Astrocyte (in vitro differentiated cells and primary cell): ENCODE measurements at regions not wholly inside any gene's neighbourhood (a gene's known extent, or its start where the extent isn't known, plus 50 kb on each side); places are given as distances from the start of the nearest gene placed in this dataset.

Experiments used
- DNase-seq: peaks from one replicate; pipeline ENCODE4 v3.0.0-alpha.2; 2010; ENCODE audit warnings: low read depth
- FAIRE-seq: peaks from 2 replicates; lab custom pipeline; 2011; peaks lifted over from hg19 to GRCh38; lab: Jason Lieb, UNC
- H2AFZ ChIP-seq: 2 replicates; pipeline ENCODE4 v1.6.0; 2012; ENCODE audit warnings: low read depth, low read length, inconsistent platforms
- H3K27ac ChIP-seq: 2 replicates; pipeline ENCODE4 v1.5.1; 2011; ENCODE audit warnings: low read depth, low read length, inconsistent platforms
- H3K27me3 ChIP-seq: 2 replicates; pipeline ENCODE4 v1.6.0; 2011; ENCODE audit warnings: low read length, inconsistent platforms; ENCODE audit not compliant: insufficient read depth
- H3K36me3 ChIP-seq: 2 replicates; pipeline ENCODE4 v1.5.1; 2011; ENCODE audit warnings: low read length, inconsistent platforms; ENCODE audit not compliant: insufficient read depth
- H3K4me1 ChIP-seq: 2 replicates; pipeline ENCODE4 v1.5.1; 2011; ENCODE audit warnings: low read length, inconsistent platforms; ENCODE audit not compliant: insufficient read depth
- H3K4me2 ChIP-seq: 2 replicates; pipeline ENCODE4 v1.6.0; 2012; ENCODE audit warnings: low read length, inconsistent platforms
- H3K4me3 ChIP-seq: 2 replicates; pipeline ENCODE4 v1.5.1; 2011; ENCODE audit warnings: low read depth, mild to moderate bottlenecking, low read length, inconsistent platforms; ENCODE audit not compliant: insufficient read depth
- H3K79me2 ChIP-seq: 2 replicates; pipeline ENCODE4 v1.6.0; 2012; ENCODE audit warnings: mild to moderate bottlenecking, low read length, inconsistent platforms; ENCODE audit not compliant: insufficient read depth
- H3K9ac ChIP-seq: 2 replicates; pipeline ENCODE4 v1.6.0; 2012; ENCODE audit warnings: mild to moderate bottlenecking, low read length, inconsistent platforms
- H3K9me3 ChIP-seq: 2 replicates; pipeline ENCODE4 v1.5.1; 2012; ENCODE audit warnings: low read depth, mild to moderate bottlenecking, low read length, inconsistent platforms; ENCODE audit not compliant: insufficient read depth
- H4K20me1 ChIP-seq: 2 replicates; pipeline ENCODE4 v1.6.0; 2012; ENCODE audit warnings: low read length, inconsistent platforms; ENCODE audit not compliant: insufficient read depth
- H3K27ac Mint-ChIP-seq: one replicate; pipeline ENCODE4 v1.8.0; 2021; ENCODE audit warnings: mild to moderate bottlenecking, mixed read lengths; ENCODE audit not compliant: unreplicated experiment
- H3K27me3 Mint-ChIP-seq: one replicate; pipeline ENCODE4 v1.8.0; 2021; ENCODE audit warnings: low read depth, mixed read lengths; ENCODE audit not compliant: unreplicated experiment
- H3K36me3 Mint-ChIP-seq: one replicate; pipeline ENCODE4 v1.8.0; 2021; ENCODE audit warnings: low read depth, mixed read lengths; ENCODE audit not compliant: unreplicated experiment
- H3K4me1 Mint-ChIP-seq: one replicate; pipeline ENCODE4 v1.8.0; 2021; ENCODE audit warnings: low read depth, mixed read lengths; ENCODE audit not compliant: unreplicated experiment
- H3K4me3 Mint-ChIP-seq: one replicate; pipeline ENCODE4 v1.8.0; 2021; ENCODE audit warnings: mild to moderate bottlenecking, moderate library complexity, mixed read lengths; ENCODE audit not compliant: unreplicated experiment
- H3K9me3 Mint-ChIP-seq: one replicate; pipeline ENCODE4 v1.8.0; 2021; ENCODE audit warnings: mild to moderate bottlenecking, mixed read lengths; ENCODE audit not compliant: unreplicated experiment
- EZH2 ChIP-seq: IDR thresholded peaks from 2 replicates; pipeline ENCODE4 v1.6.1; 2012; ENCODE audit warnings: mild to moderate bottlenecking, low read length, inconsistent platforms; ENCODE audit not compliant: insufficient read depth
- TF ChIP-seq, protein P1 (sequence below): IDR thresholded peaks from 2 replicates; pipeline ENCODE4 v1.5.1; 2011; ENCODE audit warnings: low read depth, mild to moderate bottlenecking, inconsistent platforms, low read length, moderate library complexity; ENCODE audit not compliant: insufficient read depth

DNA sequence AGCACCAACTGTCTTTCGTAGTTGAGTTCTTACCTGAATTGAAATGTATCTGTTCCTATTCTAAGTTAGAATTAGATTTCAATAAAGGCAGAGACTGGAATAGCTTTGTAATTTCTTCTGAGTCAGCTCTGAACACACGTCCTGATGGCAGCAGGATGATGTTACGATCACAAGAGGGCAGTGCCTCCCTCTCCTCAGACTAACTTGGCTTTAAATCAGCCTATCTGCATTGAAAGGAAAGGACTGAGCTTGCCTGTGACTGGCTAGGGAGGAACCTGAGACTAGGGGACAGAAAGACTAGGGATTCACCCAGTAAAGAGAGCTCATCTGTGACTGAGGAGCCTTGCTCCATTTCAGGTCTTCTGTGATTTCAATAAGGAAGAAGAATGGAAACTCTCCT is 323.7 kb upstream of the OR4E1 start:
- H3K36me3 Mint-ChIP-seq, result no peaks in the 10 kb centered on the region
- H3K9me3 ChIP-seq, result no peaks in the 10 kb centered on the region
- TF ChIP-seq, protein P1, sequence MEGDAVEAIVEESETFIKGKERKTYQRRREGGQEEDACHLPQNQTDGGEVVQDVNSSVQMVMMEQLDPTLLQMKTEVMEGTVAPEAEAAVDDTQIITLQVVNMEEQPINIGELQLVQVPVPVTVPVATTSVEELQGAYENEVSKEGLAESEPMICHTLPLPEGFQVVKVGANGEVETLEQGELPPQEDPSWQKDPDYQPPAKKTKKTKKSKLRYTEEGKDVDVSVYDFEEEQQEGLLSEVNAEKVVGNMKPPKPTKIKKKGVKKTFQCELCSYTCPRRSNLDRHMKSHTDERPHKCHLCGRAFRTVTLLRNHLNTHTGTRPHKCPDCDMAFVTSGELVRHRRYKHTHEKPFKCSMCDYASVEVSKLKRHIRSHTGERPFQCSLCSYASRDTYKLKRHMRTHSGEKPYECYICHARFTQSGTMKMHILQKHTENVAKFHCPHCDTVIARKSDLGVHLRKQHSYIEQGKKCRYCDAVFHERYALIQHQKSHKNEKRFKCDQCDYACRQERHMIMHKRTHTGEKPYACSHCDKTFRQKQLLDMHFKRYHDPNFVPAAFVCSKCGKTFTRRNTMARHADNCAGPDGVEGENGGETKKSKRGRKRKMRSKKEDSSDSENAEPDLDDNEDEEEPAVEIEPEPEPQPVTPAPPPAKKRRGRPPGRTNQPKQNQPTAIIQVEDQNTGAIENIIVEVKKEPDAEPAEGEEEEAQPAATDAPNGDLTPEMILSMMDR, result no peak
- TF ChIP-seq EZH2, result no peak
- no peak overlapping the region for H3K27ac Mint-ChIP-seq
- H3K4me3 ChIP-seq, result no peak overlapping the region
- H3K4me1 ChIP-seq, result no peaks in the 10 kb centered on the region
- H3K4me2 ChIP-seq, result no peak overlapping the region
- DNase-seq, result no peak
- no peak overlapping the region for H3K4me3 Mint-ChIP-seq
- no peaks in the 10 kb centered on the region for H3K36me3 ChIP-seq
- H3K27me3 ChIP-seq, result no peaks in the 10 kb centered on the region
- no peaks in the 10 kb centered on the region for H3K79me2 ChIP-seq
- H3K27me3 Mint-ChIP-seq, result no peaks in the 10 kb centered on the region
- H3K9ac ChIP-seq, result no peak overlapping the region
- no peak for FAIRE-seq
- H4K20me1 ChIP-seq, result no peaks in the 10 kb centered on the region
- no peaks in the 10 kb centered on the region for H3K4me1 Mint-ChIP-seq
- H3K9me3 Mint-ChIP-seq, result no peaks in the 10 kb centered on the region
- H2AFZ ChIP-seq, result no peak overlapping the region
- no peak overlapping the region for H3K27ac ChIP-seq

DNA sequence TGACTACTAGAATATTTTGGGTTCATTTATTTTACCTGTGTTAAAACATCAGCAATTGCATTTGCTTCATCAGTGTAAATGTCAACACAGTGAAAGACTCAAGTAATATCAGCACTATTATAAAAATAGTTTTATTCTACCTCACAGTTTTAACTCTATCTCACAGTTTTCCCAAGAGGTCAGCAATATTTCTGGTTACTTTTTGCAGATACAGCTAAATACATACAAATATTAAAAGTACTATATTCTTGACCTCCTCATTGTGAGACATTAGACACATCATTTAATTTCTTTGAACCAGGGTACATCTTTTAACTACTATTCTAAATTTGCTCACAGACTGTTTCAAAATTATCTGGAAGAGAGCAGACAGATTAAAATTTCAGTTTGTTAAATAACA is 321.7 kb upstream of the OR4E1 start:
- Histone ChIP-seq H3K27me3 (no peaks in the 10 kb centered on the region), H3K4me2 (no peak overlapping the region), H3K4me1 (no peaks in the 10 kb centered on the region), H4K20me1 (no peaks in the 10 kb centered on the region), H2AFZ (no peak overlapping the region), H3K4me3 (no peak overlapping the region), H3K27ac (no peak overlapping the region), H3K9ac (no peak overlapping the region), H3K36me3 (no peaks in the 10 kb centered on the region), H3K9me3 (no peaks in the 10 kb centered on the region), H3K79me2 (no peaks in the 10 kb centered on the region)
- H3K4me1 Mint-ChIP-seq, result peaks cover 4% of the 10 kb centered on the region
- no peaks in the 10 kb centered on the region for H3K27me3 Mint-ChIP-seq
- DNase-seq (no peak), FAIRE-seq (no peak)
- no peaks in the 10 kb centered on the region for H3K36me3 Mint-ChIP-seq
- no peak overlapping the region for H3K4me3 Mint-ChIP-seq
- H3K9me3 Mint-ChIP-seq, result no peaks in the 10 kb centered on the region
- H3K27ac Mint-ChIP-seq, result no peak overlapping the region
- TF ChIP-seq, protein P1, result no peak
- TF ChIP-seq EZH2, result no peak

DNA sequence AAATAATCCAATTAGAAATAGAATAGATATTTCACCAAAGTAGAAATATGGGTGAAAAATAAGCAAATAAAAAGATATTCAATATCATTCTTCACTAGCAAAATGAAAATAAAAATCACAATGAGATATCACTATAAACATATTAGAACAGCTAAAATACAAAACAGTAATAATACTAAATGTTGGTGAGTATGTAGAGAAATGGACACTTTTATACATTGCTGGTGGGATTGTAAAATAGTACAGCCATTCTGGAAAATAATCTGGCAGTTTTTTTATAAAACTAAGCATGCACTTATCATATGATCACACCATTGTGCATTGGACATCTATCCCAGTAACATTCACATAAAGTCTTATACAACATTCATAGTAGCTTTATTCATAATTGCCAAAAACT is 320.2 kb upstream of the OR4E1 start:
- Mint-ChIP-seq H3K36me3 (no peaks in the 10 kb centered on the region), H3K4me3 (no peak overlapping the region), H3K27ac (no peak overlapping the region)

More for the DNA sequence above, 320.2 kb upstream of the OR4E1 start:
- no peaks in the 10 kb centered on the region for H3K4me1 ChIP-seq
- FAIRE-seq (no peak), DNase-seq (no peak)
- H3K27me3 ChIP-seq, result no peaks in the 10 kb centered on the region
- no peaks in the 10 kb centered on the region for H3K27me3 Mint-ChIP-seq
- no peak overlapping the region for H3K27ac ChIP-seq
- H3K4me3 ChIP-seq, result no peak overlapping the region
- H4K20me1 ChIP-seq, result no peaks in the 10 kb centered on the region
- H3K36me3 ChIP-seq, result no peaks in the 10 kb centered on the region
- no peaks in the 10 kb centered on the region for H3K9me3 ChIP-seq
- no peak overlapping the region for H3K4me2 ChIP-seq
- peaks cover 5% of the 10 kb centered on the region for H3K4me1 Mint-ChIP-seq
- no peak overlapping the region for H3K9ac ChIP-seq
- H3K9me3 Mint-ChIP-seq, result no peaks in the 10 kb centered on the region
- H2AFZ ChIP-seq, result no peak overlapping the region
- no peak for TF ChIP-seq EZH2
- TF ChIP-seq, protein P1, result no peak
- no peaks in the 10 kb centered on the region for H3K79me2 ChIP-seq
